ENCODE measurements at regions not wholly inside any gene's neighbourhood (a gene's known extent, or its start where the extent isn't known, plus 50 kb on each side); places are given as distances from the start of the nearest gene placed in this dataset.
"Not testable (repeated sequence)": the region's sequence is repeated elsewhere in the genome, so short reads cannot be mapped to it uniquely, and the experiment has no call there.

GRCh38 chr7:66489065-66489464 lies 139.6 kb upstream of the KCTD7 start:
- not testable (repeated sequence) for H3K36me3 ChIP-seq (ENCODE audit: control insufficient read depth, low read depth, low read length); H3K9me3 ChIP-seq (ENCODE audit: control insufficient read depth, low read depth, low read length); H3K9ac ChIP-seq (ENCODE audit: low read length); H3K4me1 ChIP-seq (ENCODE audit: control insufficient read depth, low read depth, low read length); H3K27ac ChIP-seq (ENCODE audit: low read length); H3K27me3 ChIP-seq (ENCODE audit: control insufficient read depth, insufficient read depth, low read length); H3K4me3 ChIP-seq (ENCODE audit: low read length)

GRCh38 chr7:66489741-66490140 lies 138.9 kb upstream of the KCTD7 start:
- H3K4me1 ChIP-seq (ENCODE audit: control insufficient read depth, low read depth, low read length); H3K9me3 ChIP-seq (ENCODE audit: control insufficient read depth, low read depth, low read length); H3K27ac ChIP-seq (ENCODE audit: low read length); H3K27me3 ChIP-seq (ENCODE audit: control insufficient read depth, insufficient read depth, low read length); H3K4me3 ChIP-seq (ENCODE audit: low read length); H3K9ac ChIP-seq (ENCODE audit: low read length); H3K36me3 ChIP-seq (ENCODE audit: control insufficient read depth, low read depth, low read length): not testable (repeated sequence)

DNA sequence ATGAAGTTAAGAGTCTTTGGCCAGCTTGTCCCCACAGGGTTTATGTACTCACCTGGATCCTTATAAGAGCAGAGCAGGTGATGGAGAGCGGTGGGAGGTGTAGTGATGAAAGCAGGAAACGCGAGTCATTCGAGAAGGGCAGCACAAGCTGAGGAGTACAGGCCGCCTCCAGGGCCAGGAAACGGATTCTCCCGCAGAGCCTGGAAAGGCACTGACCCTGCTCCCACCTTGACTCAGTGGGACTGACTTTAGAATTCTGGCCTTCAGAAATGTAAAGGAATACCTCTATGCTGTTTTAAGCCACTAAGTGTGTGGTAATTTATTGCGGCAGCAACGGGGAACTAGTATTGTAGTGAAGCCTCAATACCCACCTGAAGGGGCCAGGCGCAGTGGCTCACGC lies 137.7 kb upstream of the KCTD7 start:
- not testable (repeated sequence) for H3K4me1 ChIP-seq (ENCODE audit: control insufficient read depth, low read depth, low read length); H3K27ac ChIP-seq (ENCODE audit: low read length); H3K36me3 ChIP-seq (ENCODE audit: control insufficient read depth, low read depth, low read length); H3K9me3 ChIP-seq (ENCODE audit: control insufficient read depth, low read depth, low read length); H3K27me3 ChIP-seq (ENCODE audit: control insufficient read depth, insufficient read depth, low read length); H3K4me3 ChIP-seq (ENCODE audit: low read length)
- H3K9ac ChIP-seq (ENCODE audit: low read length): peak overlapping the region; percentile 22

DNA sequence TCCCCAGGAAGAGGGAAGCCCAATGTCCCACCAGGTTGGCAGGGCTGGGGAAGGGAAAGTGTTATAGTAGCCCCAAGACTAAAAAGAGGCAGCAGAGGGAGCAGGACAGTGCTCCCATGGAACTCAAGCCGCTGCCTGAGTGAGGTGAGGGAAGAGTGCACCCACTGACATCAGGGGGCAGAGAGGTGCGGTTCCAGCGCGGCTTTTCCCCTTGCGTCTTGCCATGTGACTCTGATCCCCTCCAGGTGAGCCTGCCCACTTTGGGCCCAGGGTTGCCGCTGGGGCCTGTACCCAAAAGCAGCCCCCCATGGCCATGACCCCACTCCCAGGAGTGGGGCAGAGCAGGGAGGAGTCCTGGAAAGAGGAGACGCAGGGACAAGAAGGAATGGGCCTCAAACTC lies 136.3 kb upstream of the KCTD7 start:
- H3K4me1 ChIP-seq (ENCODE audit: control insufficient read depth, low read depth, low read length): not testable (repeated sequence)
- H3K9ac ChIP-seq (ENCODE audit: low read length): peak overlapping the region; percentile 93
- H3K27ac ChIP-seq (ENCODE audit: low read length): peak overlapping the region; percentile 97

GRCh38 chr7:66493235-66494205 lies 135.2 kb upstream of the KCTD7 start:
- no peaks in the 10 kb centered on the region for H3K9me3 ChIP-seq (ENCODE audit: control insufficient read depth, low read depth, low read length)
- peak overlapping the region; percentile 93 for H3K9ac ChIP-seq (ENCODE audit: low read length)
- no peaks in the 10 kb centered on the region for H3K27me3 ChIP-seq (ENCODE audit: control insufficient read depth, insufficient read depth, low read length)
- H3K27ac ChIP-seq (ENCODE audit: low read length): peak overlapping the region; percentile 97
- H3K4me1 ChIP-seq (ENCODE audit: control insufficient read depth, low read depth, low read length): peaks cover 9% of the 10 kb centered on the region
- no peaks in the 10 kb centered on the region for H3K36me3 ChIP-seq (ENCODE audit: control insufficient read depth, low read depth, low read length)
- H3K4me3 ChIP-seq (ENCODE audit: low read length): peak overlapping the region; percentile 93

More for the DNA sequence above, 136.3 kb upstream of the KCTD7 start:
- H3K27me3 ChIP-seq (ENCODE audit: control insufficient read depth, insufficient read depth, low read length); H3K9me3 ChIP-seq (ENCODE audit: control insufficient read depth, low read depth, low read length); H3K36me3 ChIP-seq (ENCODE audit: control insufficient read depth, low read depth, low read length): not testable (repeated sequence)
- H3K4me3 ChIP-seq (ENCODE audit: low read length): peak overlapping the region; percentile 93

- peaks cover 5% of the 10 kb centered on the region for H3K4me1 ChIP-seq (ENCODE audit: control insufficient read depth, low read depth, low read length)
- no peaks in the 10 kb centered on the region for H3K36me3 ChIP-seq (ENCODE audit: control insufficient read depth, low read depth, low read length)
- no peak overlapping the region for H3K9ac ChIP-seq (ENCODE audit: low read length)
- no peaks in the 10 kb centered on the region for H3K9me3 ChIP-seq (ENCODE audit: control insufficient read depth, low read depth, low read length)
- H3K27ac ChIP-seq (ENCODE audit: low read length): no peak overlapping the region
- no peaks in the 10 kb centered on the region for H3K27me3 ChIP-seq (ENCODE audit: control insufficient read depth, insufficient read depth, low read length)
- no peak overlapping the region for H3K4me3 ChIP-seq (ENCODE audit: low read length)
Observed at GRCh38 chr7:66497346-66497745, 131.3 kb upstream of the KCTD7 start.

DNA sequence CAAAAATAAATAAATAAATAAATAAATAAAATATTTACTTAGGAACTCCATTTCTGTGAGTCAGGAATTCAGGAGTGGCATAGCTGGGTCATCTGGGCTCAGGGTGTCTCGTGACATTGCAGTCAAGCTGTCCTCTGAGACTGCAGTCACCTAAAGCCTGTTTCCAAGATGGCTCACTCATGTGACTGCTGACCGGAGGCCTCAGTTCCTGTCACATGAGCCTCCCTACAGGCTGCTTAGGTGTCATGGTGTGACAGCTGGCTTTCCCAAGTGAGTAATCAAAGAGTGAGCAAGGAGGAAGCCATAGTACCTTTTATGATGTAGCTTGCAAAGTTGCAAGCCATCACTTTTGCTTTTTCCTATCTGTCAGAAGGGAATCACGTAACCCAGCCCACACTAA lies 128.6 kb upstream of the KCTD7 start:
- H3K4me3 ChIP-seq (ENCODE audit: low read length): no peak overlapping the region
- no peaks in the 10 kb centered on the region for H3K9me3 ChIP-seq (ENCODE audit: control insufficient read depth, low read depth, low read length)
- H3K27me3 ChIP-seq (ENCODE audit: control insufficient read depth, insufficient read depth, low read length): no peaks in the 10 kb centered on the region
- H3K27ac ChIP-seq (ENCODE audit: low read length): no peak overlapping the region
- no peak overlapping the region for H3K9ac ChIP-seq (ENCODE audit: low read length)
- H3K36me3 ChIP-seq (ENCODE audit: control insufficient read depth, low read depth, low read length): no peaks in the 10 kb centered on the region
- H3K4me1 ChIP-seq (ENCODE audit: control insufficient read depth, low read depth, low read length): no peaks in the 10 kb centered on the region

GRCh38 chr7:66502230-66503035 lies 126.2 kb upstream of the KCTD7 start:
- no peak overlapping the region for H3K4me3 ChIP-seq (ENCODE audit: low read length)
- H3K36me3 ChIP-seq (ENCODE audit: control insufficient read depth, low read depth, low read length): no peaks in the 10 kb centered on the region
- H3K27me3 ChIP-seq (ENCODE audit: control insufficient read depth, insufficient read depth, low read length): no peaks in the 10 kb centered on the region
- H3K9me3 ChIP-seq (ENCODE audit: control insufficient read depth, low read depth, low read length): no peaks in the 10 kb centered on the region
- no peaks in the 10 kb centered on the region for H3K4me1 ChIP-seq (ENCODE audit: control insufficient read depth, low read depth, low read length)
- no peak overlapping the region for H3K27ac ChIP-seq (ENCODE audit: low read length)
- H3K9ac ChIP-seq (ENCODE audit: low read length): no peak overlapping the region

DNA sequence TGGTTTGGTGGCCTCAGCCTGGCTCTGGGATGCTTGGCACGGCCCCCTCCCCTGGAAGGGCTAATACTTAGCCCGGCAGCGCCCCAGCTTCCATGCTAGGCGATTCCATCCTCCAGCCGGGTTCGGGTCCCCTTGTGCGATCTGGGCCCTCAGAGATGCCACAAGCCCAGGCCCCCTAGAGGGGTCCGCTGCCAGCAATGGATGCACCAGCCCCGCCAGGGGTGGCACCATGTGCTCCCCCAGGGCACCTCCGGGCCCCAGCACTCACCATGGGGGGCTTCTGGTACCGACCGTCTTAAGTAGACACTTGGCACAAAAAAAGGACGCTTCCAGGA lies 125.7 kb upstream of the KCTD7 start:
- Histone ChIP-seq H3K9ac (ENCODE audit: low read length) (no peak overlapping the region), H3K36me3 (ENCODE audit: control insufficient read depth, low read depth, low read length) (no peaks in the 10 kb centered on the region), H3K27me3 (ENCODE audit: control insufficient read depth, insufficient read depth, low read length) (no peaks in the 10 kb centered on the region), H3K9me3 (ENCODE audit: control insufficient read depth, low read depth, low read length) (no peaks in the 10 kb centered on the region), H3K27ac (ENCODE audit: low read length) (no peak overlapping the region), H3K4me3 (ENCODE audit: low read length) (no peak overlapping the region), H3K4me1 (ENCODE audit: control insufficient read depth, low read depth, low read length) (no peaks in the 10 kb centered on the region)

GRCh38 chr7:66503551-66504031 lies 125.1 kb upstream of the KCTD7 start:
- Histone ChIP-seq H3K4me1 (ENCODE audit: control insufficient read depth, low read depth, low read length) (no peaks in the 10 kb centered on the region), H3K27ac (ENCODE audit: low read length) (no peak overlapping the region), H3K4me3 (ENCODE audit: low read length) (no peak overlapping the region), H3K36me3 (ENCODE audit: control insufficient read depth, low read depth, low read length) (no peaks in the 10 kb centered on the region), H3K9ac (ENCODE audit: low read length) (no peak overlapping the region), H3K27me3 (ENCODE audit: control insufficient read depth, insufficient read depth, low read length) (no peaks in the 10 kb centered on the region), H3K9me3 (ENCODE audit: control insufficient read depth, low read depth, low read length) (no peaks in the 10 kb centered on the region)

- Histone ChIP-seq H3K27me3 (ENCODE audit: control insufficient read depth, insufficient read depth, low read length) (no peaks in the 10 kb centered on the region), H3K36me3 (ENCODE audit: control insufficient read depth, low read depth, low read length) (no peaks in the 10 kb centered on the region), H3K4me3 (ENCODE audit: low read length) (no peak overlapping the region), H3K27ac (ENCODE audit: low read length) (no peak overlapping the region), H3K4me1 (ENCODE audit: control insufficient read depth, low read depth, low read length) (no peaks in the 10 kb centered on the region), H3K9ac (ENCODE audit: low read length) (no peak overlapping the region), H3K9me3 (ENCODE audit: control insufficient read depth, low read depth, low read length) (no peaks in the 10 kb centered on the region)
Observed at GRCh38 chr7:66504131-66504530, 124.5 kb upstream of the KCTD7 start.

All from iPS-18a (cell line).